H9 (cell line): ENCODE measurements at regions not wholly inside any gene's neighbourhood (a gene's known extent, or its start where the extent isn't known, plus 50 kb on each side); places are given as distances from the start of the nearest gene placed in this dataset.
A peak's percentile ranks its signal among the peaks of the same experiment; 100 is the strongest.

ENCODE experiments used
- DNase-seq: peaks from one replicate; pipeline ENCODE4 v3.0.0-alpha.2; 2017
- H2AFZ ChIP-seq: one replicate; pipeline ENCODE4 v1.6.1; 2013; ENCODE audit warnings: mild to moderate bottlenecking, low read length, control low read depth, moderate library complexity
- H2AK5ac ChIP-seq: 2 replicates; pipeline ENCODE4 v1.6.1; 2013; ENCODE audit warnings: low read length, control low read depth, mixed read lengths; ENCODE audit not compliant: insufficient read length
- H2BK120ac ChIP-seq: one replicate; pipeline ENCODE4 v1.6.1; 2013; ENCODE audit warnings: low read depth, mild to moderate bottlenecking, low read length, control low read depth, inconsistent platforms; ENCODE audit not compliant: poor library complexity, severe bottlenecking
- H2BK12ac ChIP-seq: 2 replicates; pipeline ENCODE4 v1.6.1; 2013; ENCODE audit warnings: low read length, control low read depth, mixed read lengths, low read depth; ENCODE audit not compliant: insufficient read length
- H2BK15ac ChIP-seq: 2 replicates; pipeline ENCODE4 v1.6.1; 2013; ENCODE audit warnings: low read depth, low read length, control low read depth
- H2BK20ac ChIP-seq: one replicate; pipeline ENCODE4 v1.6.1; 2013; ENCODE audit warnings: low read depth, mild to moderate bottlenecking, low read length, control low read depth, inconsistent platforms; ENCODE audit not compliant: poor library complexity, severe bottlenecking
- H2BK5ac ChIP-seq: 2 replicates; pipeline ENCODE4 v1.6.1; 2013; ENCODE audit warnings: low read length, control low read depth, mixed read lengths; ENCODE audit not compliant: insufficient read length
- H3K14ac ChIP-seq: 2 replicates; pipeline ENCODE4 v1.6.1; 2013; ENCODE audit warnings: low read length, control low read depth; ENCODE audit not compliant: insufficient read depth
- H3K18ac ChIP-seq: 2 replicates; pipeline ENCODE4 v1.6.1; 2013; ENCODE audit warnings: low read depth, mild to moderate bottlenecking, mixed read lengths, low read length, control low read depth; ENCODE audit not compliant: insufficient read length
- H3K23ac ChIP-seq: 2 replicates; pipeline ENCODE4 v1.6.1; 2013; ENCODE audit warnings: low read length, control low read depth, mixed read lengths, low read depth; ENCODE audit not compliant: insufficient read length
- H3K23me2 ChIP-seq: 2 replicates; pipeline ENCODE4 v1.6.1; 2013; ENCODE audit warnings: low read depth, mild to moderate bottlenecking, mixed read lengths, low read length, control low read depth; ENCODE audit not compliant: insufficient read length, poor library complexity, severe bottlenecking
- H3K27ac ChIP-seq: 2 replicates; pipeline ENCODE4 v1.5.1; 2013; ENCODE audit warnings: low read length, control low read depth, mixed read lengths, low read depth; ENCODE audit not compliant: insufficient read length
- H3K27me3 ChIP-seq: 2 replicates; pipeline ENCODE4 v1.6.1; 2013; ENCODE audit warnings: low read length, control low read depth, inconsistent platforms; ENCODE audit not compliant: insufficient read depth
- H3K4ac ChIP-seq: 2 replicates; pipeline ENCODE4 v1.6.1; 2013; ENCODE audit warnings: low read depth, mild to moderate bottlenecking, control low read depth, inconsistent platforms, low read length, moderate library complexity
- H3K4me1 ChIP-seq: 2 replicates; pipeline ENCODE4 v1.6.1; 2013; ENCODE audit warnings: low read length, control low read depth, inconsistent platforms; ENCODE audit not compliant: insufficient read depth
- H3K4me2 ChIP-seq: 2 replicates; pipeline ENCODE4 v1.6.1; 2013; ENCODE audit warnings: low read length, control low read depth, mixed read lengths; ENCODE audit not compliant: insufficient read length, insufficient read depth
- H3K56ac ChIP-seq: 2 replicates; pipeline ENCODE4 v1.6.1; 2013; ENCODE audit warnings: low read depth, mild to moderate bottlenecking, mixed read lengths, low read length, control low read depth; ENCODE audit not compliant: insufficient read length
- H3K79me1 ChIP-seq: 2 replicates; pipeline ENCODE4 v1.6.1; 2013; ENCODE audit warnings: low read depth, mild to moderate bottlenecking, moderate library complexity, low read length, control low read depth, inconsistent platforms; ENCODE audit not compliant: insufficient read depth, poor library complexity, severe bottlenecking
- H3K79me2 ChIP-seq: 2 replicates; pipeline ENCODE4 v1.6.1; 2013; ENCODE audit warnings: low read length, control low read depth, inconsistent platforms; ENCODE audit not compliant: insufficient read depth
- H3K9ac ChIP-seq: 2 replicates; pipeline ENCODE4 v1.6.1; 2013; ENCODE audit warnings: low read length, control low read depth, mixed read lengths; ENCODE audit not compliant: insufficient read length; ENCODE audit errors: extremely low read depth
- H3K9me3 ChIP-seq: one replicate; pipeline ENCODE4 v1.6.1; 2013; ENCODE audit warnings: low read depth, low read length, inconsistent platforms; ENCODE audit not compliant: control insufficient read depth
- H3T11ph ChIP-seq: one replicate; pipeline ENCODE4 v1.6.1; 2013; ENCODE audit warnings: mild to moderate bottlenecking, low read length, control low read depth, inconsistent platforms
- H4K20me1 ChIP-seq: one replicate; pipeline ENCODE4 v1.6.1; 2013; ENCODE audit not compliant: control insufficient read depth, insufficient read length, insufficient read depth
- H4K5ac ChIP-seq: 2 replicates; pipeline ENCODE4 v1.6.1; 2013; ENCODE audit warnings: low read depth, mild to moderate bottlenecking, mixed read lengths, low read length, control low read depth; ENCODE audit not compliant: insufficient read length
- H4K8ac ChIP-seq: replicated peaks from 2 replicates; pipeline ENCODE4 v1.6.1; 2013; ENCODE audit warnings: low read length, control low read depth, mixed read lengths, low read depth; ENCODE audit not compliant: insufficient read length
- H4K91ac ChIP-seq: 2 replicates; pipeline ENCODE4 v1.6.1; 2013; ENCODE audit warnings: low read depth, mild to moderate bottlenecking, moderate library complexity, mixed read lengths, low read length, control low read depth; ENCODE audit not compliant: insufficient read length
- H3K27ac Mint-ChIP-seq, 3 experiments: 2 replicates in 2 of 3; 3 replicates in 1 of 3; pipeline ENCODE4 v1.8.0; 2020 to 2021; ENCODE audit warnings: mixed read lengths in 3 of 3, mild to moderate bottlenecking in 1 of 3, moderate library complexity in 1 of 3
- H3K27me3 Mint-ChIP-seq: 2 replicates; pipeline ENCODE4 v1.8.0; 2021; ENCODE audit warnings: low read depth, mild to moderate bottlenecking, moderate library complexity, mixed read lengths
- H3K36me3 Mint-ChIP-seq, 3 experiments: 2 replicates in 2 of 3; 3 replicates in 1 of 3; pipeline ENCODE4 v1.8.0; 2020 to 2021; ENCODE audit warnings: low read depth in 3 of 3, mixed read lengths in 3 of 3; ENCODE audit not compliant: insufficient read depth in 1 of 3
- H3K4me1 Mint-ChIP-seq, 2 experiments: 2 replicates each; pipeline ENCODE4 v1.8.0; 2020; ENCODE audit warnings: mixed read lengths in 2 of 2
- H3K4me3 Mint-ChIP-seq, 2 experiments: 2 replicates in 1 of 2; 3 replicates in 1 of 2; pipeline ENCODE4 v1.8.0; 2020 to 2021; ENCODE audit warnings: mild to moderate bottlenecking in 2 of 2, mixed read lengths in 2 of 2, moderate library complexity in 1 of 2
- H3K9me3 Mint-ChIP-seq, 2 experiments: 2 replicates in 1 of 2; 3 replicates in 1 of 2; pipeline ENCODE4 v1.8.0; 2020; ENCODE audit warnings: mild to moderate bottlenecking in 2 of 2, mixed read lengths in 2 of 2, moderate library complexity in 1 of 2
- WGBS: extraction: QIAGEN DNeasy Blood & Tissue Kit; methylation state at CpG from one replicate; pipeline ENCODE4 v1.1.7; 2013; ENCODE audit warnings: missing lambda C conversion rate, low lambda C conversion rate, mixed read lengths; ENCODE audit not compliant: insufficient read length; ENCODE audit errors: extremely low coverage; 5-methylcytosine and 5-hydroxymethylcytosine counted together
- TF ChIP-seq, protein P1 (sequence below): fragments of 200-600 bp; sonication (generic); conservative IDR thresholded peaks from 3 replicates; pipeline ENCODE4 v1.8.0; 2021; ENCODE audit warnings: antibody characterized with exemption, mild to moderate bottlenecking

DNA sequence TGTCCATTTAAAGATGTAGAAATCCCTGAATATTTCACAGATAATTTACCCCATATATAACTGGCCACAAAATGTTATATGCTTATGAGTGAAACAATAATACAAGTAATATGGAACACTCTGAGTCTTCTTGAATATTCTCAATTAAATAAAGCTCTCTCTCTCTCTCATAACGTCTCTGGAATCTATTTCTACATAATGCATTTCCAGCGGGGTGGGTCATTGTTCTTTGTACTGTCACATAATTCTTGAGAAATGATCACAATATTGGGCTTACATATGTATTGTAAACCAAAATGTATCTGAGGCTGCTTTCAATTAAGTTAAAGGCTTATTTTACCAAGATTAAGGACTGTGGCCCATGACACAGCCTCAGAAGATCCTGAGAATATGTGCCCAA lies 596.3 kb downstream of the FAT4 start:
- H3K27ac Mint-ChIP-seq, result peak overlapping the region in 1 of 3 experiments; percentile 44; a peak in 1 of 7 replicates
- no peak overlapping the region for H2BK5ac ChIP-seq
- no peak overlapping the region for H2BK20ac ChIP-seq
- H4K8ac ChIP-seq, result no peak overlapping the region
- no peak overlapping the region for H3K9ac ChIP-seq
- no peak overlapping the region for H3T11ph ChIP-seq
- no peaks in the 10 kb centered on the region for H3K4me1 ChIP-seq
- H2AFZ ChIP-seq, result no peak overlapping the region
- peaks cover 11 to 25% (median 12%) of the 10 kb centered on the region in 3 experiments for H3K36me3 Mint-ChIP-seq
- H3K4me2 ChIP-seq, result no peak overlapping the region
- no peak overlapping the region for H2AK5ac ChIP-seq
- no peaks in the 10 kb centered on the region for H3K79me1 ChIP-seq
- no peak for DNase-seq
- no peak overlapping the region for H2BK12ac ChIP-seq
- no peak overlapping the region for H3K56ac ChIP-seq
- no peak overlapping the region for H2BK15ac ChIP-seq
- H4K5ac ChIP-seq, result no peak overlapping the region
- no peak overlapping the region for H3K4ac ChIP-seq
- TF ChIP-seq, protein P1, sequence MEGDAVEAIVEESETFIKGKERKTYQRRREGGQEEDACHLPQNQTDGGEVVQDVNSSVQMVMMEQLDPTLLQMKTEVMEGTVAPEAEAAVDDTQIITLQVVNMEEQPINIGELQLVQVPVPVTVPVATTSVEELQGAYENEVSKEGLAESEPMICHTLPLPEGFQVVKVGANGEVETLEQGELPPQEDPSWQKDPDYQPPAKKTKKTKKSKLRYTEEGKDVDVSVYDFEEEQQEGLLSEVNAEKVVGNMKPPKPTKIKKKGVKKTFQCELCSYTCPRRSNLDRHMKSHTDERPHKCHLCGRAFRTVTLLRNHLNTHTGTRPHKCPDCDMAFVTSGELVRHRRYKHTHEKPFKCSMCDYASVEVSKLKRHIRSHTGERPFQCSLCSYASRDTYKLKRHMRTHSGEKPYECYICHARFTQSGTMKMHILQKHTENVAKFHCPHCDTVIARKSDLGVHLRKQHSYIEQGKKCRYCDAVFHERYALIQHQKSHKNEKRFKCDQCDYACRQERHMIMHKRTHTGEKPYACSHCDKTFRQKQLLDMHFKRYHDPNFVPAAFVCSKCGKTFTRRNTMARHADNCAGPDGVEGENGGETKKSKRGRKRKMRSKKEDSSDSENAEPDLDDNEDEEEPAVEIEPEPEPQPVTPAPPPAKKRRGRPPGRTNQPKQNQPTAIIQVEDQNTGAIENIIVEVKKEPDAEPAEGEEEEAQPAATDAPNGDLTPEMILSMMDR, result no peak
- H3K9me3 Mint-ChIP-seq, result peaks cover 15 to 20% of the 10 kb centered on the region in 2 experiments; a peak in 4 of 5 replicates
- H4K20me1 ChIP-seq, result no peaks in the 10 kb centered on the region
- H3K27me3 ChIP-seq, result no peaks in the 10 kb centered on the region
- no peak overlapping the region for H4K91ac ChIP-seq
- H3K9me3 ChIP-seq, result no peaks in the 10 kb centered on the region
- H3K27ac ChIP-seq, result no peak overlapping the region
- H3K27me3 Mint-ChIP-seq, result no peaks in the 10 kb centered on the region
- H3K14ac ChIP-seq, result no peak overlapping the region
- no peaks in the 10 kb centered on the region for H3K79me2 ChIP-seq
- WGBS, result no CpG with 5 or more reads among the region's 2 CpGs
- H2BK120ac ChIP-seq, result no peak overlapping the region
- H3K23ac ChIP-seq, result no peak overlapping the region
- H3K18ac ChIP-seq, result no peak overlapping the region
- no peak overlapping the region for H3K4me3 Mint-ChIP-seq
- H3K4me1 Mint-ChIP-seq, result peaks cover 7 to 17% of the 10 kb centered on the region in 2 experiments
- no peaks in the 10 kb centered on the region for H3K23me2 ChIP-seq
